SU-DHL-6 (cell line): ENCODE measurements at regions not wholly inside any gene's neighbourhood (a gene's known extent, or its start where the extent isn't known, plus 50 kb on each side); places are given as distances from the start of the nearest gene placed in this dataset.
"Not testable (repeated sequence)": the region's sequence is repeated elsewhere in the genome, so short reads cannot be mapped to it uniquely, and the experiment has no call there.

Experiments used
- H2AFZ ChIP-seq: fragments of 200-600 bp; sonication (generic); 2 replicates; pipeline ENCODE4 v1.6.1; 2014; ENCODE audit warnings: low read depth, mild to moderate bottlenecking, moderate library complexity, mixed read lengths, antibody characterized with exemption, low read length; ENCODE audit not compliant: severe bottlenecking
- H3F3A ChIP-seq: fragments of 200-600 bp; shearing (Covaris generic); 2 replicates; pipeline ENCODE4 v1.6.0; 2016; ENCODE audit warnings: antibody characterized with exemption, mild to moderate bottlenecking; ENCODE audit not compliant: insufficient read depth
- H3K27ac ChIP-seq: fragments of 200-600 bp; sonication (generic); 2 replicates; pipeline ENCODE4 v1.5.1; 2016; ENCODE audit warnings: low read depth, mild to moderate bottlenecking, low read length, moderate library complexity, mixed read lengths
- H3K27me3 ChIP-seq: fragments of 200-600 bp; sonication (generic), shearing (Covaris generic); 2 replicates; pipeline ENCODE4 v1.6.0; 2014; ENCODE audit warnings: mild to moderate bottlenecking, low read length
- H3K36me3 ChIP-seq: fragments of 200-600 bp; sonication (generic); 2 replicates; pipeline ENCODE4 v1.6.1; 2014; ENCODE audit warnings: mild to moderate bottlenecking, low read length, mixed read lengths
- H3K4me2 ChIP-seq: fragments of 300-600, 200-600 bp; shearing (Covaris generic), sonication (generic); 2 replicates; pipeline ENCODE4 v1.6.0; 2014; ENCODE audit warnings: low read length, low read depth, mild to moderate bottlenecking; ENCODE audit not compliant: poor library complexity, severe bottlenecking
- H3K4me3 ChIP-seq: fragments of 200-600 bp; sonication (generic); 2 replicates; pipeline ENCODE4 v1.5.1; 2014; ENCODE audit warnings: antibody characterized with exemption, low read length, mild to moderate bottlenecking, mixed read lengths; ENCODE audit not compliant: insufficient read depth, poor library complexity, severe bottlenecking
- H3K79me2 ChIP-seq: fragments of 200-600 bp; sonication (generic); 2 replicates; pipeline ENCODE4 v1.6.1; 2014; ENCODE audit warnings: mild to moderate bottlenecking, low read length, moderate library complexity; ENCODE audit not compliant: insufficient read depth
- H3K9ac ChIP-seq: fragments of 200-600 bp; sonication (generic); 2 replicates; pipeline ENCODE4 v1.7.0; 2014; ENCODE audit warnings: mild to moderate bottlenecking, low read length
- H3K9me2 ChIP-seq: fragments of 200-600 bp; sonication (generic); replicated peaks from 2 replicates; pipeline ENCODE4 v1.6.1; 2014; ENCODE audit warnings: low read length; ENCODE audit not compliant: insufficient read depth
- H3K9me3 ChIP-seq: fragments of 200-600 bp; sonication (generic); 2 replicates; pipeline ENCODE4 v1.6.1; 2014; ENCODE audit warnings: low read length, mixed read lengths; ENCODE audit not compliant: insufficient read depth
- H4K20me1 ChIP-seq: fragments of 200-600 bp; sonication (generic); 2 replicates; pipeline ENCODE4 v1.6.1; 2014; ENCODE audit warnings: low read depth, mild to moderate bottlenecking, antibody characterized with exemption, low read length, moderate library complexity, mixed read lengths
- CTCF ChIP-seq: fragments of 200-600 bp; sonication (generic); IDR thresholded peaks from one replicate; pipeline ENCODE4 v1.5.1; 2017; ENCODE audit warnings: antibody characterized with exemption, mild to moderate bottlenecking, low read length, moderate library complexity; ENCODE audit not compliant: insufficient read depth, poor library complexity, severe bottlenecking
- EZH2phosphoT487 ChIP-seq: fragments of 200-600 bp; sonication (generic), shearing (Covaris generic); conservative IDR thresholded peaks from 2 replicates; pipeline ENCODE4 v1.6.1; 2018; ENCODE audit warnings: mild to moderate bottlenecking, antibody characterized with exemption, low read length, moderate library complexity, mixed read lengths

DNA sequence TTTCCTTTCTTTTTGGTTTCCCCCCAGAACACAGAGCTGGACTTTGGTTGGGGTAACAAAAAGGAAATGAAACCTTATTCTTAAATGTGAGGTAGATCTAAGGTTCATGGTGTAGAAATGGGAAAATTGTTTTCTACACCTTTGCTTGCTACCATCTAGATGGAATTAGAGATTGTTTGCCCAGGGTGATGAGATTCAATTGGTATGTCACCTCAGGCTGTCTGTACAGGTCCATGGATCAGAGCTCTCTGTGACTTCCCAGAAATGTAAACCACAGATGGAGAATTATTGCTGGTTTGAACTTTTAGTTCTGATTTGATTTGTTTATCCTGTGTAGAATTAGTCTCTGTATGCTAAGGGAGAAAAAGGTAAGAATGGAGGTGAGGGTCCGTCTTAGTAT, 146.7 kb downstream of the PCDH7 start:
- no peaks in the 10 kb centered on the region for H3K9me2 ChIP-seq

DNA sequence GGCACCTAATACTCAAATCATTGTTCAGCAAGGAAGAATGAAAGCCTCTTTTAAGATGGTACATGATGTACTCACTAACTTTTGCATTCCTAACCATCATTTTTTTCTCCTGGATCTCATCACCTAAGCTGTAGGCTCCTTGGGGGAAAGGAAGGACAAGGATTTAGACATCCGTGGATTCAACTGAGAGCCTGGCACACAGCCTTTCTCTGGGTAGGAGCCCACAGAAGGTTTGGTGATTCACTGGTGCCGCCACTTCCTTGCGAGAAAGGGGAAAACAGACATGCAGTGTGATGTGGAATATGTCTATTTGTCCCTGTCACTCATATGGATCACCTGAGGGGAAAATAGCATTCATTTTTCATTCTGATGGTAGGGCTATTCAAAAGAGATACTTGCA, 147.3 kb downstream of the PCDH7 start:
- Histone ChIP-seq H3K9ac (no peak overlapping the region), H3F3A (no peaks in the 10 kb centered on the region), H4K20me1 (no peaks in the 10 kb centered on the region), H3K79me2 (no peaks in the 10 kb centered on the region), H3K9me3 (no peaks in the 10 kb centered on the region), H2AFZ (no peak overlapping the region), H3K27me3 (no peaks in the 10 kb centered on the region), H3K36me3 (no peaks in the 10 kb centered on the region), H3K9me2 (no peaks in the 10 kb centered on the region), H3K4me2 (no peak overlapping the region), H3K27ac (no peak overlapping the region), H3K4me3 (no peak overlapping the region)
- TF ChIP-seq EZH2phosphoT487 (no peak), CTCF (no peak)

More for the DNA sequence above, 146.7 kb downstream of the PCDH7 start:
- Histone ChIP-seq H3K4me3 (no peak overlapping the region), H3K4me2 (no peak overlapping the region), H3K27me3 (no peaks in the 10 kb centered on the region), H3K27ac (no peak overlapping the region), H3K9ac (no peak overlapping the region), H4K20me1 (no peaks in the 10 kb centered on the region), H3K36me3 (no peaks in the 10 kb centered on the region), H3K79me2 (no peaks in the 10 kb centered on the region), H2AFZ (no peak overlapping the region), H3F3A (no peaks in the 10 kb centered on the region), H3K9me3 (no peaks in the 10 kb centered on the region)
- no peak for TF ChIP-seq CTCF
- TF ChIP-seq EZH2phosphoT487 = no peak

DNA sequence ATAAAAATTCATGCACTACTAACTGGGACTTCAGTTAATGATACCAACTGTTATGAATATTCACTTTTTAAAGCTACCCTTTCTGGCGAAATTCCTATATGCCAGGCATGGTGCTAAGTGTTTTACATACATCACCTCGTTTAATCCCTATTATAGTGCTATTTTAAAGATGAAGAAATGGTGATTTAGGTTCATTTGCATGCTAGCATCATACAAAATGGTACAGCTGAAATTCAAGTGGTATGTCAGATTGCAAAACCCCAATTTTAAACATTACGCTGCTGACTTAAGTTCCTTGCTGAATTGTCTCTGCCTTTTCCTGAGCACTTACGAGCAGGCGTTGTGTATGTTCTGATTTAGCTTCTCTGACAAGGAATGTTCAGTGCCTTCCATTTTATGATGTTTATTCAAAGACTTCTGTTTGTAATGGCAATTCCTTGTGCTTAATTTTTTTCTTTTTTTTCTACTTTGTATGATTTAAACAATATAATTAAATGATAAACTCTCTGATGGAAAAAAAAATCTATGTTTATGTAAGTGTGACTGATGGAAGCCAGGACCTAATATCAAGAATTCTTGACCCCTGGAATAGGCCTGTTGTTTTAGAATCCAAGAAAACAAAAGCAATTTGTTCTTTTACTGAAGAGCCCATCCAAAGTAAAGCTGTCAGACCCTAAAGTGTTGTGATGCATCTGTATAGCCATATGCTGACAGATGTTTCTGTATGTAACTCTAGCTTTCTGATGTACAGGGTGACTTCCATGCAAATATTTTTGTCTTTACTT, 148.1 kb downstream of the PCDH7 start:
- Histone ChIP-seq H3K27ac (no peak overlapping the region), H3K9me2 (no peaks in the 10 kb centered on the region), H3F3A (no peaks in the 10 kb centered on the region), H3K4me2 (no peak overlapping the region), H2AFZ (no peak overlapping the region), H3K4me3 (no peak overlapping the region), H3K79me2 (no peaks in the 10 kb centered on the region), H4K20me1 (no peaks in the 10 kb centered on the region), H3K9me3 (no peaks in the 10 kb centered on the region), H3K36me3 (no peaks in the 10 kb centered on the region), H3K27me3 (no peaks in the 10 kb centered on the region), H3K9ac (no peak overlapping the region)
- TF ChIP-seq EZH2phosphoT487 = no peak
- no peak for TF ChIP-seq CTCF

DNA sequence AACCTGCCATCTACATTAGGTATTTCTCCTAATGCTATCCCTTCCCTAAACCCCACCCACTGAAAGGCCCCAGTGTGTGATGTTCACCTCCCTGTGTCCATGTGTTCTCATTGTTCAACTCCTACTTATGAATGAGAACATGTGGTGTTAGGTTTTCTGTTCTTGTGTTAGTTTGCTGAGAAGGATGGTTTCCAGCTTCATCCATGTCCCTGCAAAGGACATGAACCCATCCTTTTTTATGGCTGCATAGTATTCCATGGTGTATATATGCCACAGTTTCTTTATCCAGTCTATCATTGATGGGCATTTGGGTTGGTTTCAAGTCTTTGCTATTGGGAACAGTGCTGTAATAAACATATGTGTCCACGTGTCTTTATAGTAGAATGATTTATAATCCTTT, 149.2 kb downstream of the PCDH7 start:
- not testable (repeated sequence) for H2AFZ ChIP-seq, H3K36me3 ChIP-seq, H3K9me2 ChIP-seq, H3K27ac ChIP-seq, H3K4me2 ChIP-seq, H3K9me3 ChIP-seq, H3F3A ChIP-seq, H3K79me2 ChIP-seq, H4K20me1 ChIP-seq, H3K9ac ChIP-seq, H3K27me3 ChIP-seq, H3K4me3 ChIP-seq
